ENCODE measurements at regions not wholly inside any gene's neighbourhood (a gene's known extent, or its start where the extent isn't known, plus 50 kb on each side); places are given as distances from the start of the nearest gene placed in this dataset.

DNA sequence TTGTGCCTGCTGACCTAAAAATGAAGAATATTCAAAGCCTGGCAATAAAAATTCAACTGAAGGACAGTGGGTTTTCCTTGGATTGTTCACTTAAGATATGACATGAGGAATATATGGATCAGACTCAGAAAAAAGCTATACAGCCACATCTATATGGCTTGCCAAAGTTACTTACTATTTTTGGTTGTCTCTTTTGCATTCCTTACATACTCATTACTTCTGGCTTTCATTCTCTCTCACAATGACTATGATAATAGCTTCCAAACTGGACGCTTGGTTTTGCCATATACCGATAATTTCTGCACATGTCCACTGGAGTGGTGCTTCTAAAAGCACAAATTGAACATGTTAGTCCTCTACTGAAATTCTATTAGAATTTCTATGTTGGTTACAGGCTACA is 664.9 kb downstream of the CDH8 start:
- Mint-ChIP-seq H3K9me3 (peaks cover 7% of the 10 kb centered on the region), H3K27me3 (ENCODE audit: low read depth) (no peaks in the 10 kb centered on the region), H3K4me3 (no peak overlapping the region), H3K27ac (no peak overlapping the region), H3K4me1 (ENCODE audit: low read depth) (no peaks in the 10 kb centered on the region), H3K36me3 (ENCODE audit: low read depth) (no peaks in the 10 kb centered on the region)
- no peak for DNase-seq
- CTCF ChIA-PET, result no interaction called here
- intact Hi-C loops (cut with micrococcal nuclease), result no loop called here

DNA sequence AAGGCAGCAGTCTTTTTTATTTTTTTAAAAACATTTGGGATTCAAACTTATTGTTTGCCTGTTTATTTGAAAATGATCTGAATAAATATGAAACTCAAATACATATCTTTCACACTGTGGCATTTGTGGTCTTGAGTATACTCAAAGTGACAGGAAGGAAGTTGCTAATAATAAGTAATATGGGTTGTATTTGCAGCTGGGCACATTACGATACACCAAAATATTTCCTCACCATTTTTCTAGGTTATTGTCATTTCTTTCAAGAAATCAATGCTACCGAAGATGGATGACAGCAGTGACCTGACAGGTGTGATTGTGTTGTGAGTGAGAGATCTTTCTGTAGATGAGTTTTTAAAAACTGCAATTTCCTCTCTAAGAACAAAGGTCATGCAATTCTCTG is 665.7 kb downstream of the CDH8 start:
- Mint-ChIP-seq H3K27me3 (ENCODE audit: low read depth) (no peaks in the 10 kb centered on the region), H3K9me3 (peaks cover 9% of the 10 kb centered on the region), H3K36me3 (ENCODE audit: low read depth) (no peaks in the 10 kb centered on the region), H3K4me1 (ENCODE audit: low read depth) (no peaks in the 10 kb centered on the region), H3K27ac (no peak overlapping the region), H3K4me3 (no peak overlapping the region)
- CTCF ChIA-PET, result no interaction called here
- intact Hi-C loops (cut with micrococcal nuclease), result no loop called here
- DNase-seq, result no peak

DNA sequence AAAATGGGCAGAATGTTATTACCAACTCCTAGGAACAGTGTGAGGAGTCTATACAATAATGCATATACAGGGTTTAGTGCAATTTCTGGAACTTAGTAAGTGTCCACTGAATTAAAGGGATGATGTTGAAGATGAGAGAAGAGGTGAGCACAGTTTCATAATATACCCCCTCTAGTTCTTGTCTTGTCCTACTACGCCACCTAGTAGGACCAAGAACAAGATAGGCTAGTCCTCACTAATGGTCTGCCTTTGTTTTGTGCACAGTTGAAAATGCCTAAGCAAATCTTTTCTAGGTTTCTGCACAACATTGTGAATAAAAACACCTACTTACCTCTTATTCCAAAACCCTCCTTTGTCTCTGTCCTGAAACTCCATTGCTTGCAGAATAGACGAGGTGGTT is 670.2 kb downstream of the CDH8 start:
- H3K4me1 Mint-ChIP-seq (ENCODE audit: low read depth), result no peaks in the 10 kb centered on the region
- no peaks in the 10 kb centered on the region for H3K36me3 Mint-ChIP-seq (ENCODE audit: low read depth)
- DNase-seq, result no peak
- H3K27me3 Mint-ChIP-seq (ENCODE audit: low read depth), result no peaks in the 10 kb centered on the region
- intact Hi-C loops (cut with micrococcal nuclease), result no loop called here
- H3K4me3 Mint-ChIP-seq, result no peak overlapping the region
- CTCF ChIA-PET, result no interaction called here
- no peak overlapping the region for H3K27ac Mint-ChIP-seq
- H3K9me3 Mint-ChIP-seq, result peaks cover 12% of the 10 kb centered on the region

DNA sequence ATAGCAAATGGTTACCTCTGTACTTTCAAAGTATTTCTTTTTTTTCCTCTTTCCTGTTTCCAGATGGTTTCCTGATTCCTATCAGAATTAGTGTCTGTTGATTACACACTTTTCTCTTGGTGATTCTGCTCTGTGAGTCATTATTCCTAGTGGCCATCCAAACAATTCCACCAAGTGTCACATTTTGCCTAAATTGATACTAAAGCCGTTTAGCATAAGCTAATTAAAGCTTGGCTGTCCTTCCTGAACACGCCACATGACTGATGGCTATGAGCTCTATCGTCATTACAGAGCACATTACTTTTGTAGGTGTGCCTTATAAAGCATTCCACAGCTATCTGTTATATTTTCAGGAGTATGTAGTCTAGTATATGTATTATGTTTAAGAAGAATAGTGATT is 671.2 kb downstream of the CDH8 start:
- no peak for DNase-seq
- no peaks in the 10 kb centered on the region for H3K27me3 Mint-ChIP-seq (ENCODE audit: low read depth)
- H3K4me1 Mint-ChIP-seq (ENCODE audit: low read depth), result no peaks in the 10 kb centered on the region
- no peak overlapping the region for H3K27ac Mint-ChIP-seq
- no peaks in the 10 kb centered on the region for H3K36me3 Mint-ChIP-seq (ENCODE audit: low read depth)
- intact Hi-C loops (cut with micrococcal nuclease), result no loop called here
- CTCF ChIA-PET, result no interaction called here
- H3K9me3 Mint-ChIP-seq, result peaks cover 14% of the 10 kb centered on the region
- H3K4me3 Mint-ChIP-seq, result no peak overlapping the region

DNA sequence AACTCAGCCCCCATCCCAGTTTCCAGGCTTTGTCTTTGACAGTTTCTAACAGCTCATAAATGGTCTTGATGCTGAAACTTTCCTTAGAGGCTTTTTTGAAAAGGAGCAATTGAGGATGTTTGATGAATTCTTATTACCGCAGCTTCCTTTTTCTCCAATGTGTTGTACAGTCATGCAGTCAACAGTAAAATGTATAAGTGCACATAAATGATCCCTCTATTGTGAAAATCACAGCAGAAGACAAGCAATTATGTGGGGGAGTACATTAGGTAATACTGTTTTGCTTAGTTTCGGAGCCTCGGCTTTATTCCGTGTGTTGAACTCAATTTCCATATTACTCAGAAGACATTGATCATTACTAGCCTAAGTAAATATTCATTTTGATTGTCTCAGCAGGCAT is 673.7 kb downstream of the CDH8 start:
- H3K36me3 Mint-ChIP-seq (ENCODE audit: low read depth), result no peaks in the 10 kb centered on the region
- DNase-seq, result no peak
- H3K27me3 Mint-ChIP-seq (ENCODE audit: low read depth), result no peaks in the 10 kb centered on the region
- H3K27ac Mint-ChIP-seq, result no peak overlapping the region
- intact Hi-C loops (cut with micrococcal nuclease), result no loop called here
- H3K4me1 Mint-ChIP-seq (ENCODE audit: low read depth), result no peaks in the 10 kb centered on the region
- peaks cover 15% of the 10 kb centered on the region for H3K9me3 Mint-ChIP-seq
- CTCF ChIA-PET, result no interaction called here
- no peak overlapping the region for H3K4me3 Mint-ChIP-seq

DNA sequence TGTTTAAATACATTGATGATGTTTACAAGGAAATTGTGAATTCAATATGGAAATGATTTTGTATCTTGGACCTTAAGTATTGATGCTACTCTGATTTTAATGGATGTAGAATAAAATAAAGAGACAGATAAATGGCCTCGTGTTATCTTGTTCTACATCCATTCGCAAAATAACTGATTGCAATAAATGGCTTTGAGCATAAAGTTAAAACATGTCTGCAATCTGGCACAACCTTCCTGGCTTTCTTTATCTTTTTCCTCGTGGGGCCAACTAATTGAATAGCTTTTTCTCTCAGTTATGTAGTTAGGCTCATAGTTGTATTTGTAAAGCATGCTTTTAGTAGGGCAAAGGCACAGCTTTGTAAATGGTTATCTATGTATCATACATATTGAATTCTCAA is 691.4 kb downstream of the CDH8 start:
- H3K9me3 Mint-ChIP-seq, result peaks cover 2% of the 10 kb centered on the region
- no peak overlapping the region for H3K27ac Mint-ChIP-seq
- no peaks in the 10 kb centered on the region for H3K36me3 Mint-ChIP-seq (ENCODE audit: low read depth)
- no peak for DNase-seq
- intact Hi-C loops (cut with micrococcal nuclease), result no loop called here
- H3K4me1 Mint-ChIP-seq (ENCODE audit: low read depth), result no peaks in the 10 kb centered on the region
- H3K27me3 Mint-ChIP-seq (ENCODE audit: low read depth), result no peaks in the 10 kb centered on the region
- H3K4me3 Mint-ChIP-seq, result no peak overlapping the region
- CTCF ChIA-PET, result no interaction called here

DNA sequence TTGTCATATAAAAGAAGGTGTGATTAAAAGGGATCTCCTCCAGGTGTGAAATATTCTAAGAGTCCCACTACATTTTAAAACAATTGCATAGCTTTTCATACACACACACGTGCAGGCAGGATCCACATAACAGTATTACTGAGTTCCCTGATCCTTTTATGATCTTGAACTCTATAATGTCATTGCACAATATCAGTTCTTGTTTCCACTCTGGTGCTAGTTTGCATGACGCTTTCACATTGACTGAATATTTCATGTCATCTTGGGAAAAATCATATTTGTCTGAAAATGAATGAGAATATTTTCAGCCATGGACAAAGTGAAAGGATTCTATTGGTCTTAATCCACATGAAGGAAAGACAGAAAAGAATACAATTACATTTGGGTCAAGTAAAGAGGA is 703.8 kb downstream of the CDH8 start:
- H3K4me3 Mint-ChIP-seq, result no peak overlapping the region
- H3K4me1 Mint-ChIP-seq (ENCODE audit: low read depth), result no peaks in the 10 kb centered on the region
- intact Hi-C loops (cut with micrococcal nuclease), result loop anchor here (10.0 kb wide), 1 partner anchor 62 kb away; no protein-coding TSS in a partner anchor
- CTCF ChIA-PET, result no interaction called here
- H3K9me3 Mint-ChIP-seq, result peaks cover 10% of the 10 kb centered on the region
- H3K36me3 Mint-ChIP-seq (ENCODE audit: low read depth), result no peaks in the 10 kb centered on the region
- DNase-seq, result no peak
- no peak overlapping the region for H3K27ac Mint-ChIP-seq
- no peaks in the 10 kb centered on the region for H3K27me3 Mint-ChIP-seq (ENCODE audit: low read depth)

DNA sequence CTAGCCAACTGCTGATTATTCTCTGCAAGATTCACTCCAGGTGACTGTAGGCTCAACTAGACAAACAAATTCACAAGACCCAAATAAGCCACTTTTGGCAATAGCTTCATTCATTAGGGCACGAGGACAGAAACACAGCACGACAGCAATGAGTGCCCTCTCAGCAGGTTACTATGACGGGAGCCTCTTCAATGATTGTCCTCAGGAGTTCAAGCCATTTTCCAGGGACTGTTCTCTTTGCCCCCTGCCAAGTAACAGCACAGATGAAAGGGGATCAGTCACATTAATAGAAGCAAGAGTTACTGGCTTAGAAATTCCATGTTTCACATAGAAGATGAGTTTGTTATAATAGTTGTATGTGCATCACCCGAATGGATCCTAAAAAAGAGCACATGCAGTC is 712.2 kb downstream of the CDH8 start:
- intact Hi-C loops (cut with micrococcal nuclease), result no loop called here
- no peaks in the 10 kb centered on the region for H3K27me3 Mint-ChIP-seq (ENCODE audit: low read depth)

DNA sequence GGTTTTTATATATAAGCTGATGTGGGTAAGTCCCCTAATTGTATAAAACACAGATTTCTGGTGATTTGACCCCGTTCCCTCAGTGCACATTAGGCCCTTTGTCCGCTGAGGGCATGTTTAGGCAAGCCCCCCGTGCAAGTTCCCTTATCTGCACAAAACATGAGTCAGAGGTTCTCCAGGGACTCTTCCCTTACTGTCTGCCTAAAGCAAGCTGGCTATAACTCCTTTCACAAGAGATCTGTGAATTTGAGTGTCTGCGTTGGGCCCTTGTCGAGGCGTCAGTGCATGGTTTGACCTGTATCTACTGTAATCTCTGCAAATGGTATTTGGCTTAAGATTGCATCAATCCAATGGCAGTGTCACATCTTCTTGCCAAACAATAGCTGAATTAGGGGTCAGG is 712.8 kb downstream of the CDH8 start:
- intact Hi-C loops (cut with micrococcal nuclease), result no loop called here
- Mint-ChIP-seq H3K9me3 (peaks cover 15% of the 10 kb centered on the region), H3K4me1 (ENCODE audit: low read depth) (no peaks in the 10 kb centered on the region), H3K27me3 (ENCODE audit: low read depth) (no peaks in the 10 kb centered on the region), H3K36me3 (ENCODE audit: low read depth) (no peaks in the 10 kb centered on the region), H3K4me3 (no peak overlapping the region), H3K27ac (no peak overlapping the region)
- DNase-seq, result no peak
- CTCF ChIA-PET, result interaction anchor here (0.6 kb wide), 1 partner anchor 28 kb away, joined by 6 read pairs; no protein-coding TSS in a partner anchor

More for the DNA sequence above, 712.2 kb downstream of the CDH8 start:
- Mint-ChIP-seq H3K27ac (no peak overlapping the region), H3K4me3 (no peak overlapping the region), H3K4me1 (ENCODE audit: low read depth) (no peaks in the 10 kb centered on the region), H3K9me3 (peaks cover 12% of the 10 kb centered on the region), H3K36me3 (ENCODE audit: low read depth) (no peaks in the 10 kb centered on the region)
- CTCF ChIA-PET, result no interaction called here
- DNase-seq, result no peak

DNA sequence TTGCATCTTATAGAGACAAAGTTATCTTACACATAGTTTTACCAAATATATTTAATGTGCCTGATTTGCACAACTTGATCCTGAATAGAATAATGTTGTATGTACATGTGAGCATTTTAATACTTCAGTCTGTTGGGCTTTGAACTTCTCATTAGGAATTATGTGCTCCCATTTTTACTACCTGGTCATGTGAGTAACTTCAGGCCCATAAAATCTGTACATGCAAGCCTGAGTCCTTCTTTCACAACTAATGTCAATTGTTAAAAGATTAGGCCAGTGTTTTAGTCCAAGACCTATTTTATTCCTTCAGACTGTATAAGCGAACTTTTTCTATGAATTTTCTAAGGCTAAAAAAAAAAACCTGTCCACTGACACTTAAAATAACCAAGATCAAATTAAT is 715.4 kb downstream of the CDH8 start:
- intact Hi-C loops (cut with micrococcal nuclease), result no loop called here
- Mint-ChIP-seq H3K27ac (no peak overlapping the region), H3K4me3 (no peak overlapping the region), H3K36me3 (ENCODE audit: low read depth) (no peaks in the 10 kb centered on the region), H3K27me3 (ENCODE audit: low read depth) (no peaks in the 10 kb centered on the region), H3K9me3 (peaks cover 12% of the 10 kb centered on the region), H3K4me1 (ENCODE audit: low read depth) (no peaks in the 10 kb centered on the region)
- DNase-seq, result no peak
- CTCF ChIA-PET, result no interaction called here

DNA sequence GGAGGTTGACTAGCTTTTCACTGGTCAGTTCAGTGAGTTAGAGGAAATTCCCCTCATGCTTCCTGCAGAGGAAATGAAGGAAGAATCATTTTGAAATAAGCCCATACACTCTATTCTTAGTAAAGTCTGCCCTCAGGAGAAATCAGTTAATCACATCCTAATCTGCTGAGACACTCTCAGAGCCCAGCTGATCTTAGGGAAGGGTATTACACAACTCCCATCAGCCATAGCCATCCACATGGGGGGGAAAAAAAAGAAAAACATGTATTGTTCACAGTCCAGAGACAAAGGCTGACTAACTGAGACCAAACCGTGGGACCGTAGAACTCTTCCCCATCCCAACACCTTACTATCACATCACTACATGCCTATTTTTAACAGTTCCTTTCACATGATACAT is 722.3 kb downstream of the CDH8 start:
- no peaks in the 10 kb centered on the region for H3K4me1 Mint-ChIP-seq (ENCODE audit: low read depth)
- CTCF ChIA-PET, result interaction anchor here (0.7 kb wide), 1 partner anchor 26 kb away, joined by 3 read pairs; no protein-coding TSS in a partner anchor
- peaks cover 12% of the 10 kb centered on the region for H3K9me3 Mint-ChIP-seq
- no peaks in the 10 kb centered on the region for H3K36me3 Mint-ChIP-seq (ENCODE audit: low read depth)
- no peak overlapping the region for H3K4me3 Mint-ChIP-seq
- no peak for DNase-seq
- no peak overlapping the region for H3K27ac Mint-ChIP-seq
- intact Hi-C loops (cut with micrococcal nuclease), result no loop called here
- H3K27me3 Mint-ChIP-seq (ENCODE audit: low read depth), result no peaks in the 10 kb centered on the region

DNA sequence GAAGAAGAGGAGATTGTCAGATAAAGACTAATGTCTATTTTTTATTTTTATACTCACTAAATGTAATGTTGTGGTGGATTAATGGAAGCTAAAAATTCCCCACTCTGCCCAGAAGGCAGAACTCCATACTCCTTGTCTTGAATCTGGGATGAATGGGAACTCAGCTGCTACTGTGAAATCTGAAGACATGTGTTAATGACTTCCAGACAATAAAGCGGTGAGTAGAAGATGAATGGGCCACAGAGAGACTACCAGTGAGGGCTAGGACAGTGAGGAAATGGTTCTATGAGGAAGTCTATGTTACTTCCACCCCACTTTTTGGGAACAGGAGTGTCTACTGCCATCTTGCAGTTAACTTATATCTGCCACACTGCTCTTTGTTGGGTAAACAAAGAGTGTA is 726.9 kb downstream of the CDH8 start:
- intact Hi-C loops (cut with micrococcal nuclease), result no loop called here
- no peak overlapping the region for H3K27ac Mint-ChIP-seq
- H3K27me3 Mint-ChIP-seq (ENCODE audit: low read depth), result no peaks in the 10 kb centered on the region
- H3K9me3 Mint-ChIP-seq, result peaks cover 10% of the 10 kb centered on the region
- CTCF ChIA-PET, result no interaction called here
- no peak overlapping the region for H3K4me3 Mint-ChIP-seq
- H3K4me1 Mint-ChIP-seq (ENCODE audit: low read depth), result no peaks in the 10 kb centered on the region
- no peaks in the 10 kb centered on the region for H3K36me3 Mint-ChIP-seq (ENCODE audit: low read depth)
- DNase-seq, result no peak

DNA sequence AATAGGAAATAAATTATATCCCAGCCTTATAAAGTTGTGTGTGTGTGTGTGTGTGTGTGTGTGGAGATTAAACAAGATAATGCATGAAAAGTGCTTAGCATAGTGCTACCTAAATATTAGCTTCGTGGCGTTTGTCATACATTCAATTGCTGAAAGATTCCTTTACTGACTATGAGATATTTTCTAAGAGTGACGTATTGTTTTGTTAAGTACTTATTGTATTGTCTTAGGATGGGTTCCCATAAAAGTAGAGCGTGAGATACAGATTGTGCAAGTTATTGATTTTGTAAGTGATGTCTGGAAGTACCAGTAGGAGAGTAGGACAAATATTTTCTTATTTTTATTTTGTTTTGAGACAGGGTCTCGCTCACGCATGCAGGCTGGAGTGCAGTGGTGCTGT is 730.0 kb downstream of the CDH8 start:
- CTCF ChIA-PET, result no interaction called here

DNA sequence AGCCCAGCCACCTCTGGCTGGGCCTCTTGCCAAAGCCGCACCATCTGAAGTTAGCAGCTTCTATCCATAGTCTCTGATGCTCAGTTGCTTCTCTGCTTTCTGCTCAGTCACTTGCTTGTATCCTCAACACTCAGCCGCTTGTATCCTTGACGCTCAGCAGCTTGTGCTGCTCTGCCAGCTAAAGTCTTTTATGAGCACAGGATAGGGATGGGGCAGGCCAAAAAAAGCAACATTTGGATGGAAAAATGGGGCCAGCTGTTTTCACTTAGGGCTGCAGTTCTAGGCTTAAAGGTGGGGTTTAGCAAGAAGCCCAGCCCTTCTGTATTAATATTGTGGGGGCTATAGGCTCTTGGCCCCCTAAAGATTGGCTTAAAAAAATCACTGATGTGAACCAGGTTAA is 739.4 kb downstream of the CDH8 start:
- intact Hi-C loops (cut with micrococcal nuclease), result no loop called here
- CTCF ChIA-PET, result no interaction called here
- Mint-ChIP-seq H3K27ac (no peak overlapping the region), H3K9me3 (peaks cover 9% of the 10 kb centered on the region), H3K36me3 (ENCODE audit: low read depth) (no peaks in the 10 kb centered on the region), H3K4me1 (ENCODE audit: low read depth) (no peaks in the 10 kb centered on the region), H3K27me3 (ENCODE audit: low read depth) (no peaks in the 10 kb centered on the region), H3K4me3 (no peak overlapping the region)
- DNase-seq, result no peak

More for the DNA sequence above, 730.0 kb downstream of the CDH8 start:
- DNase-seq, result no peak
- Mint-ChIP-seq H3K27ac (no peak overlapping the region), H3K4me3 (no peak overlapping the region), H3K27me3 (ENCODE audit: low read depth) (no peaks in the 10 kb centered on the region), H3K36me3 (ENCODE audit: low read depth) (no peaks in the 10 kb centered on the region), H3K9me3 (peaks cover 11% of the 10 kb centered on the region), H3K4me1 (ENCODE audit: low read depth) (no peaks in the 10 kb centered on the region)
- intact Hi-C loops (cut with micrococcal nuclease), result no loop called here
